HL-60 (cell line): ENCODE measurements at regions not wholly inside any gene's neighbourhood (a gene's known extent, or its start where the extent isn't known, plus 50 kb on each side); places are given as distances from the start of the nearest gene placed in this dataset.

Source experiments
- DNase-seq, 2 experiments: peaks; one replicate each; pipeline ENCODE4 v3.0.0-alpha.2; 2010 to 2020; ENCODE audit warnings: low read depth in 1 of 2, low spot score in 1 of 2
- H3K27ac ChIP-seq: fragments of 250-450 bp; sonication (Bioruptor Pico); replicated peaks from 2 replicates; pipeline ENCODE4 v1.5.1; 2020; ENCODE audit warnings: mild to moderate bottlenecking, moderate library complexity
- H3K27me3 ChIP-seq: fragments of 250-450 bp; sonication (Bioruptor Pico); 2 replicates; pipeline ENCODE4 v1.5.1; 2021; ENCODE audit warnings: mild to moderate bottlenecking, moderate library complexity; ENCODE audit not compliant: insufficient read depth, poor library complexity, severe bottlenecking
- H3K4me3 ChIP-seq: replicated peaks from 2 replicates; pipeline ENCODE4 v1.5.1; 2011; ENCODE audit warnings: mild to moderate bottlenecking, control low read depth, low read length; ENCODE audit not compliant: insufficient read depth
- CTCF ChIP-seq: IDR thresholded peaks from one replicate; pipeline ENCODE4 v1.5.1; 2011; ENCODE audit warnings: low read length, control low read depth, inconsistent platforms; ENCODE audit not compliant: insufficient read depth
- GABPA ChIP-seq: IDR thresholded peaks from 2 replicates; pipeline ENCODE4 v1.6.1; 2012; ENCODE audit warnings: low read depth
- POLR2AphosphoS5 ChIP-seq: IDR thresholded peaks from 2 replicates; pipeline ENCODE4 v1.6.1; 2012; ENCODE audit warnings: low read depth
- REST ChIP-seq: IDR thresholded peaks from 2 replicates; pipeline ENCODE4 v1.6.1; 2012; ENCODE audit warnings: low read depth; ENCODE audit not compliant: insufficient replicate concordance
- SPI1 ChIP-seq: IDR thresholded peaks from 2 replicates; pipeline ENCODE4 v1.6.1; 2012; ENCODE audit warnings: low read depth, mild to moderate bottlenecking, borderline replicate concordance

- Histone ChIP-seq H3K4me3 (no peak overlapping the region), H3K27ac (no peak overlapping the region), H3K27me3 (no peaks in the 10 kb centered on the region)
- DNase-seq = no peak
- no peak for TF ChIP-seq POLR2AphosphoS5
- no peak for TF ChIP-seq GABPA
- TF ChIP-seq REST = no peak
- TF ChIP-seq CTCF = no peak
- no peak for TF ChIP-seq SPI1
Measured at GRCh38 chr4:110424144-110424543, 51.8 kb upstream of the ENPEP start.

GRCh38 chr4:110418641-110419040, 57.3 kb upstream of the ENPEP start:
- Histone ChIP-seq H3K4me3 (no peak overlapping the region), H3K27me3 (no peaks in the 10 kb centered on the region), H3K27ac (no peak overlapping the region)
- TF ChIP-seq SPI1 = no peak
- DNase-seq = no peak

GRCh38 chr4:110417136-110417535, 58.8 kb upstream of the ENPEP start:
- Histone ChIP-seq H3K4me3 (no peak overlapping the region), H3K27ac (no peak overlapping the region), H3K27me3 (no peaks in the 10 kb centered on the region)
- TF ChIP-seq GABPA = no peak
- TF ChIP-seq REST = no peak
- no peak for TF ChIP-seq POLR2AphosphoS5
- TF ChIP-seq CTCF = no peak
- no peak for TF ChIP-seq SPI1
- DNase-seq = peak in 1 of 2 experiments; percentile 15

- TF ChIP-seq POLR2AphosphoS5 (no peak), GABPA (no peak), REST (no peak), CTCF (no peak), SPI1 (no peak)
- no peak for DNase-seq
- H3K27ac ChIP-seq = no peak overlapping the region
- H3K4me3 ChIP-seq = no peak overlapping the region
- no peaks in the 10 kb centered on the region for H3K27me3 ChIP-seq
Measured at GRCh38 chr4:110415478-110415877, 60.5 kb upstream of the ENPEP start.
